Brain microvascular endothelial cell (primary cell): ENCODE measurements at regions not wholly inside any gene's neighbourhood (a gene's known extent, or its start where the extent isn't known, plus 50 kb on each side); places are given as distances from the start of the nearest gene placed in this dataset.

Experiments used
- DNase-seq: peaks from one replicate; pipeline ENCODE4 v3.0.0-alpha.2; 2020
- H3K27ac ChIP-seq: fragments of 250-450 bp; sonication (Bioruptor Pico); 2 replicates; pipeline ENCODE4 v1.5.1; 2020; ENCODE audit warnings: mild to moderate bottlenecking, moderate library complexity
- H3K27me3 ChIP-seq: fragments of 250-450 bp; sonication (Bioruptor Pico); replicated peaks from 2 replicates; pipeline ENCODE4 v1.5.1; 2020; ENCODE audit warnings: mild to moderate bottlenecking
- H3K36me3 ChIP-seq: fragments of 250-450 bp; sonication (Bioruptor Pico); replicated peaks from 2 replicates; pipeline ENCODE4 v1.5.1; 2020; ENCODE audit warnings: mild to moderate bottlenecking
- H3K4me3 ChIP-seq: 2 replicates; pipeline ENCODE4 v1.5.1; 2011; ENCODE audit warnings: low read depth, mild to moderate bottlenecking, control low read depth, low read length, moderate library complexity
- CTCF ChIP-seq: IDR thresholded peaks from 2 replicates; pipeline ENCODE4 v1.5.1; 2011; ENCODE audit warnings: low read depth, mild to moderate bottlenecking, moderate library complexity, low read length, control low read depth, inconsistent platforms; ENCODE audit errors: missing control alignments
- in situ Hi-C: cut with HindIII; loops from 2 replicates; pipeline ENCODE4 v1.10.0; 2017; ENCODE audit warnings: low sequenced_read_pairs, low pct_ligation_motif_present

GRCh38 chr7:12131122-12131521 lies 80.0 kb upstream of the TMEM106B start:
- DNase-seq, result no peak
- H3K27ac ChIP-seq, result no peak overlapping the region
- H3K36me3 ChIP-seq, result no peaks in the 10 kb centered on the region
- in situ Hi-C loops, result no loop called here
- no peaks in the 10 kb centered on the region for H3K27me3 ChIP-seq
- no peak overlapping the region for H3K4me3 ChIP-seq
- TF ChIP-seq CTCF, result no peak

GRCh38 chr7:12133865-12134264 lies 77.2 kb upstream of the TMEM106B start:
- Histone ChIP-seq H3K36me3 (no peaks in the 10 kb centered on the region), H3K4me3 (no peak overlapping the region), H3K27me3 (no peaks in the 10 kb centered on the region), H3K27ac (no peak overlapping the region)
- no peak for TF ChIP-seq CTCF
- in situ Hi-C loops, result no loop called here
- no peak for DNase-seq

- in situ Hi-C loops, result no loop called here
- no peak for DNase-seq
- Histone ChIP-seq H3K4me3 (no peak overlapping the region), H3K27me3 (no peaks in the 10 kb centered on the region), H3K27ac (no peak overlapping the region), H3K36me3 (no peaks in the 10 kb centered on the region)
- TF ChIP-seq CTCF, result no peak
Observed at GRCh38 chr7:12136523-12136922, 74.6 kb upstream of the TMEM106B start.

GRCh38 chr7:12137283-12137682 lies 73.8 kb upstream of the TMEM106B start:
- H3K27ac ChIP-seq, result no peak overlapping the region
- no peak for DNase-seq
- no peak overlapping the region for H3K4me3 ChIP-seq
- TF ChIP-seq CTCF, result no peak
- in situ Hi-C loops, result no loop called here
- H3K36me3 ChIP-seq, result no peaks in the 10 kb centered on the region
- H3K27me3 ChIP-seq, result no peaks in the 10 kb centered on the region

- H3K36me3 ChIP-seq, result no peaks in the 10 kb centered on the region
- no peak for DNase-seq
- in situ Hi-C loops, result no loop called here
- H3K27ac ChIP-seq, result no peak overlapping the region
- no peak overlapping the region for H3K4me3 ChIP-seq
- no peaks in the 10 kb centered on the region for H3K27me3 ChIP-seq
- TF ChIP-seq CTCF, result no peak
Observed at GRCh38 chr7:12138421-12138820, 72.7 kb upstream of the TMEM106B start.

- no peaks in the 10 kb centered on the region for H3K27me3 ChIP-seq
- DNase-seq, result no peak
- in situ Hi-C loops, result no loop called here
- no peak overlapping the region for H3K4me3 ChIP-seq
- no peak for TF ChIP-seq CTCF
- H3K27ac ChIP-seq, result no peak overlapping the region
- no peaks in the 10 kb centered on the region for H3K36me3 ChIP-seq
Observed at GRCh38 chr7:12139416-12139815, 71.7 kb upstream of the TMEM106B start.
